ENCODE measurements at regions not wholly inside any gene's neighbourhood (a gene's known extent, or its start where the extent isn't known, plus 50 kb on each side); places are given as distances from the start of the nearest gene placed in this dataset.

GRCh38 chr9:8020186-8020585 lies 220.6 kb upstream of the DMAC1 start:
- ATAC-seq = no peak
- intact Hi-C loops (cut with DNase I) = no loop called here
- no peak for DNase-seq (ENCODE audit: low spot score)

- no peak for DNase-seq (ENCODE audit: low spot score)
- intact Hi-C loops (cut with DNase I) = no loop called here
- ATAC-seq = no peak
Measured at GRCh38 chr9:8019636-8020035, 220.1 kb upstream of the DMAC1 start.

- no peak for DNase-seq (ENCODE audit: low spot score)
- ATAC-seq = no peak
- intact Hi-C loops (cut with DNase I) = no loop called here
Measured at GRCh38 chr9:8014997-8015682, 215.6 kb upstream of the DMAC1 start.

- ATAC-seq (no peak), DNase-seq (ENCODE audit: low spot score) (no peak)
- intact Hi-C loops (cut with DNase I) = no loop called here
Measured at GRCh38 chr9:8012986-8013385, 213.4 kb upstream of the DMAC1 start.

- no peak for DNase-seq (ENCODE audit: low spot score)
- intact Hi-C loops (cut with DNase I) = no loop called here
- ATAC-seq = no peak
Measured at GRCh38 chr9:8011974-8012373, 212.4 kb upstream of the DMAC1 start.

GRCh38 chr9:7996558-7996957 lies 197.0 kb upstream of the DMAC1 start:
- no peak for ATAC-seq
- intact Hi-C loops (cut with DNase I) = no loop called here

GRCh38 chr9:7988644-7989280 lies 189.2 kb upstream of the DMAC1 start:
- ATAC-seq (no peak), DNase-seq (ENCODE audit: low spot score) (no peak)
- intact Hi-C loops (cut with DNase I) = no loop called here

More at GRCh38 chr9:7996558-7996957, 197.0 kb upstream of the DMAC1 start:
- no peak for DNase-seq (ENCODE audit: low spot score)

GRCh38 chr9:7984692-7985091 lies 185.1 kb upstream of the DMAC1 start:
- intact Hi-C loops (cut with DNase I) = no loop called here
- ATAC-seq (no peak), DNase-seq (ENCODE audit: low spot score) (no peak)

- DNase-seq (ENCODE audit: low spot score) = no peak
- no peak for ATAC-seq
- intact Hi-C loops (cut with DNase I) = no loop called here
Measured at GRCh38 chr9:7984203-7984602, 184.6 kb upstream of the DMAC1 start.

GRCh38 chr9:7983490-7983889 lies 183.9 kb upstream of the DMAC1 start:
- DNase-seq (ENCODE audit: low spot score) = no peak
- ATAC-seq = no peak
- intact Hi-C loops (cut with DNase I) = no loop called here

- ATAC-seq = no peak
- DNase-seq (ENCODE audit: low spot score) = no peak
- intact Hi-C loops (cut with DNase I) = no loop called here
Measured at GRCh38 chr9:7982907-7983306, 183.3 kb upstream of the DMAC1 start.

GRCh38 chr9:7980691-7981289 lies 181.2 kb upstream of the DMAC1 start:
- no peak for DNase-seq (ENCODE audit: low spot score)
- ATAC-seq = no peak
- intact Hi-C loops (cut with DNase I) = no loop called here

- no peak for ATAC-seq
- intact Hi-C loops (cut with DNase I) = no loop called here
Measured at GRCh38 chr9:7980041-7980440, 180.5 kb upstream of the DMAC1 start.

GRCh38 chr9:7979611-7980010 lies 180.0 kb upstream of the DMAC1 start:
- intact Hi-C loops (cut with DNase I) = no loop called here
- no peak for ATAC-seq

More at GRCh38 chr9:7980041-7980440, 180.5 kb upstream of the DMAC1 start:
- DNase-seq (ENCODE audit: low spot score) = no peak

GRCh38 chr9:7977586-7977985 lies 178.0 kb upstream of the DMAC1 start:
- no peak for ATAC-seq
- intact Hi-C loops (cut with DNase I) = no loop called here
- DNase-seq (ENCODE audit: low spot score) = no peak

More at GRCh38 chr9:7979611-7980010, 180.0 kb upstream of the DMAC1 start:
- DNase-seq (ENCODE audit: low spot score) = no peak

- no peak for DNase-seq (ENCODE audit: low spot score)
- intact Hi-C loops (cut with DNase I) = no loop called here
Measured at GRCh38 chr9:7976856-7977255, 177.3 kb upstream of the DMAC1 start.

GRCh38 chr9:7976167-7976755 lies 176.7 kb upstream of the DMAC1 start:
- intact Hi-C loops (cut with DNase I) = no loop called here
- no peak for DNase-seq (ENCODE audit: low spot score)
- no peak for ATAC-seq

More at GRCh38 chr9:7976856-7977255, 177.3 kb upstream of the DMAC1 start:
- ATAC-seq = no peak

GRCh38 chr9:7975336-7975735 lies 175.8 kb upstream of the DMAC1 start:
- DNase-seq (ENCODE audit: low spot score) (no peak), ATAC-seq (no peak)
- intact Hi-C loops (cut with DNase I) = no loop called here

- DNase-seq (ENCODE audit: low spot score) (no peak), ATAC-seq (no peak)
- intact Hi-C loops (cut with DNase I) = no loop called here
Measured at GRCh38 chr9:7974335-7974960, 174.9 kb upstream of the DMAC1 start.

- intact Hi-C loops (cut with DNase I) = no loop called here
- ATAC-seq (no peak), DNase-seq (ENCODE audit: low spot score) (no peak)
Measured at GRCh38 chr9:7973123-7973522, 173.5 kb upstream of the DMAC1 start.

Data from sciatic nerve (tissue), 2 donors.